NOMO-1 (cell line): ENCODE measurements at regions not wholly inside any gene's neighbourhood (a gene's known extent, or its start where the extent isn't known, plus 50 kb on each side); places are given as distances from the start of the nearest gene placed in this dataset.
"Not testable (repeated sequence)": the region's sequence is repeated elsewhere in the genome, so short reads cannot be mapped to it uniquely, and the experiment has no call there.

Experiments
- DNase-seq, 2 experiments: peaks; one replicate each; lab custom pipeline; 2025; ENCODE audit not compliant: unreplicated experiment in 2 of 2; lab: John Stamatoyannopoulos, UW

GRCh38 chr3:177449360-177450006 lies 252.2 kb upstream of the TBL1XR1 start:
- DNase-seq, result peak; percentile 94 to 95

DNA sequence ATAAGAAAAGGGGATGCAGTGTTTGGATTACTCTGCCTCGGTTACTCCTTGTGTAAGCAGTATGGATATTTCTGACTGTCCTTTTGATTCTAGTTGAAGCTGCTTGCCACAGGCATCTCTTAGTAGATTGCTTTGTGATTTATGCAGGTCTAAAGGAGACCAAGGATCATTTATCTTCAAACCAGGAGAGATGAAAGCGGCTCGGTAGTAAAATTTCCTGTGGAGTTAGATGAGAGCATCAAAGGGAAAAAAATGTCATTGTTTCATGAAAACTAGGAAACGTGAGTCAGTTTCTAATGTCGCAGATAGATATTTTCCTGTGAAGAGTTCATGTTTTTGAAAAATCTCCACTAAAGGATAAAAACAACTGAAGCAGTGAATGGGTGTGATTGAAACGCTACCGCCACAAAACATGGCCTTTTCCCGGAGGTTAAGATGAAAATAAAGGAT lies 254.0 kb upstream of the TBL1XR1 start:
- DNase-seq, result peak in 1 of 2 experiments; percentile 10

DNA sequence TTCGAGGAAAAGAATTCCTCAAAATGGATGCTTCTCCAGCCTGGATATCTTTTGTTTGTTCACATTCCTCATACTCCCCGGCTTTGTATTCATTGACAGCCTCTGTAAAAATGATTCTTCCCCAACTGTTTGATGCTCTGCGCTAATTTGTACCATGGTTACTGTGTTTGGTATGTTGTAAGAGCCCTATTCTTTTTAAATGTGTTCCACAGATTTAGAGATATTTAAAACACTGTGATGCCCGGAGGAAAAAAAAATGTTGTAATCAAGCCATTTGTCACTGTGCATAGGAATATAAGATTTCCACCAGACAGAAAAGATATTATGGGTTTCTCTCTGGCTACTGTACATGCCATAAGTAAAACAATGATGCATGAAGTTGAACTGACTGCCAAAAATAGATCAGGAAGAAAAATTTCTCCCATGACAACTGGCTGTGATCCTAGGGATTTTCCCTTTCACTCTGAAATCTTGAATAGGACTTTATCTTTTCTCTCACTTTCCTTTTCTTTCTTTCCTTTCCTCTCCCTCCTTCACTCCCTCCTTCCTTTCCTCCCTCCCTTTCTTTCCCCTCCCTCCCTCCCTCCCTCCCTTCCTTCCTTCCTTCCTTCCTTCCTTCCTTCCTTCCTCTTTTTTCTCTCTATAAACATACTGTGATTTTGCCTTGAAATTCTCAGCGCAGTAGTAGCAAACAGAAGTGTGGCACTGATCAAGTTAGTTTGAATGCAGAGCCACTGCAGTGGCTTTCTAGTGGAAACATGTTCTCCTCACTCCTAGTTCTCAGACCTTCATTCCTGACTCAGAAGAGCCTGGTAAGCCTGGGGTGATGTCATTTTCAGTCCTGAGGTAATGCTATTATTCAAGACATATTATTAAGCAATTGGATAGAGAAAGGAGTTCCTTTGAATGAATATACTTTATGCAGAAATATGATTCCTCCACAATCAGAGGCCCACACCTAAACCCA lies 254.9 kb upstream of the TBL1XR1 start:
- DNase-seq, result peak in 1 of 2 experiments; percentile 22

DNA sequence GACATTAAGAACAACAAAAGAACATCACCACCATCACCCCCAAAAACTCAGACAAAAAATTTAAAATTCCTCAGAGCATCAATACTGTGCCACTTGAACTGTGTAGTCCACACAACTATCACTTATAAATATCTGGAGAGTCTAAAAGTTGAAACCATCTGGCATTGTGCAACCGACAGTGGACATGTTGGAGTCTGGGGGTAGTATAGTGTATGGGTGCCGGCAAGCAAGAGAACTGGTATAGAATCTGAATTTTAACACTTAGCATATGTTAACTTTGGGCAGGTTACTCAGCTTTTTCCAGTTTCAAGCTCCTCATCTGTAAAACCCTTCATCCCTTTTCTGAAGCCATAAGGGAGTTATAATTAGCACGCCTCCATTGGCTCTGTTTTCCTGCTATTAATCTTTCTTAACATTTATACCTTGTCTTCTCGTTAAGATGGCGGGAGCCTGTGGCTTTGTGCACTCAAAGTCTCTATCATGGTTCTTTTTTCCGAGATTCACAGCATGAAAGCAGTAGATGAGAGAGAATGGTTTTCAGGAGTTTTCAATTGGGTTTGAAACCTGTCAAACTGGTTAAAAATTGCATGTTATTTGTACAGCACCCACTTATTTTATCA lies 255.7 kb upstream of the TBL1XR1 start:
- no peak for DNase-seq

- DNase-seq, result no peak
Measured at GRCh38 chr3:177453451-177453844, 256.2 kb upstream of the TBL1XR1 start.

DNA sequence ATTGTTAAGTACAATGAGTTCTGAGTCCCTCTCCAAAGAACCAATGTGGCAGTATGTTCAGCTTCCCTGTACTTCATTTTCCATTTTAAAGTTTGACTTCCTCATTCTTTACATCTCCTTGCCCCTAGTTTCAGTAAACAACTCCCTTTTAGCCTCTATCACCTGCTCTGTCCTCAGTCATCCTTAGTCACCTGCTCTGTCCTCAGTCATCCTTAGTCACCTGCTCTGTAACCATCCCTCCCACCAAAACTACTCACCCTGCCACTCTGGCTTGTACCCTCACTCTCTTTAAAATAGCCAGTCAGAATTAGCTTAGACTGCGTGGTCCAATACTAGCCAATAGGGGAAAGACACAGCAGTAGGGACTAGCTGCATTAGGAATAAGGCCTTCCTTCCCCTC lies 259.9 kb upstream of the TBL1XR1 start:
- not testable (repeated sequence) for DNase-seq

DNA sequence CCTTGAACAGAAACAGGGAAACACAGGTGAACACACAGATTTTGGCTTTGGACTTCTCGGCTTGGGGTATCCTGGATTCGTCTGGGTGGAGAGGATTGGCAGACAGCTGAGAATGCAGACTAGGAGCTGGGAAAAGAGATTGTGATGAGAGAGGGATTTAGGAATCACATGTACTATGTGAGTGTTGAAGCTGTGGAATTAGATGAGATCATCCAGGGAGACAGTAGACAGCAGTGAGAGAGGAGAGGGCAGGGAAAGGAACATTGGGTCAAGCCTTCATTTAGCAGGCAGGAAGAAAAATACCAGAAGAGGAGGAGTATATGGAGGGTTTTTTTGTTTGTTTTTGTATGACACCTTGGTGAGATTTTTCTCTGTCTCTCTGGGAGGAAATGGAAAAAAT lies 262.1 kb upstream of the TBL1XR1 start:
- DNase-seq, result no peak

DNA sequence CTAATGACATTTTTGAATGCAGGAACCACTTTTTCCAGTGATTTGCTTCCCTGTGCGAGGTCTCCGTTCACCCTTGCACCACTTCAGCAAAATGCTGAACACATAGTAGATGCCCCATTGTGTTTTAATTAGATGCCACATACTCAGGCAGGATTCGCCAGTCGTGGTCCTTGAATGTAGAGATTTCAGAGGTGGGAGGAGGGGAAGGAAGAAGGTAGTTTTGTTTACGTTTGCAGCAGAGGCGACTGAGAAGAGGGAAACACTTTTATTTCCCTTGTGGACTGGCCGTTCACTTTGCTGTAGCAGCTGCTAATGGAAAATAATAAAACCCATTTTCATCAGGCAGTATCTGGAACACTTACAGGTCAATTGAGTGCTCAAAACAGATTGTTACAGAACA lies 262.8 kb upstream of the TBL1XR1 start:
- DNase-seq, result no peak

DNA sequence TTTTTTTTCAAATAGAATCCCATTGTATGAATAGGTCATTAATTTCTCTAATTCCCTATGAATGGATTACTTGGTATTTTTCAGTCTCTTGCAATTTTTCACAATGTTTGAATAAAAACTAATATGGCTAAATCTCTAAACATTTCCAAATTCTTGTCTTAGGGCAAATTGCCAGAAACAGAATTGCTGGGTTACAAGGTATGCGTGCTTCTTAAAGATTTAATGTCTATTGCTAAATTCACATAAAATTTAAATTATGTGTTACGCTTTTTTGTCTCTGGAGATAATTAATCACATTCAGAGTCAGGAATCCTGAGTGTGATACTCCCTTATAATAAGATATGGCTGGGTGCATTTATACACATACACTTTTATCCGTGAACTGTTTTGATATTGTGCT lies 264.5 kb upstream of the TBL1XR1 start:
- no peak for DNase-seq

DNA sequence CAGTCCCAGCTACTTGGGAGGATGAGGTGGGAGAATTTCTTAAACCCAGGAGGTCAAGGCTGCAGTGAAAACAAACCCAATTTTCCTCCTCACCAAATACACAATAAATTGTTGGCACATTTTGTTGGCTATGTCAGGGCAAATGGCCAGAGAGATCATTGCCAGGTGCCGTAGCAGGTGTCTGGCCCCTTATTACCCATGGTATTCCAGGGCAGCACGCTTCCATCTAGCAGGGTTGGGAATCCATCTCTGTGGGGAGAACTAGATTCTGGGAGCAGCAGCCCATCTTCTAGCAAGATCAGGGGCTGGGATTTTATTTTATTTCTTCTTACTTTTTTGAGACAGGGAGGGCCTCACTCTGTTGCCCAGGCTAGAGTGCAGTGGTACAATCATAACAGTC lies 266.1 kb upstream of the TBL1XR1 start:
- DNase-seq, result not testable (repeated sequence)

DNA sequence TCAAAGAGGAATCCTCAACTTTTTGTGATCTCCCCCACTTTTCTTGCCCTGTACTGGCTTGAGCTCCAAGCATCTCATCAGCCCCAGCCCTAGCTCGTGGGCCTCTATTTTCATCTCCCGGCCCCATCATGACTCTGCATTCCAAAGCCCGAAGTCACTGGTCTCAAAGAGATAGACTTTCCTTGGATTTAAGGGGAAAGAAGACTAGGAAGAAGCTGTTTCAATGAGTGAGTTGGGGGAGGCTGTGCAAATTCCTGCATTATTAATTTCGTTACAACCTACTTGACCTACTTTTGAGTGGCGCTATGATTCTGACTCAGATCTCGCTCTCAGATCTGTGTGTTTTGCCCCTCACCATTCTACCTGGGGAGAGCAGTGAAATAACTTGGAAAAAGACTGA lies 266.6 kb upstream of the TBL1XR1 start:
- no peak for DNase-seq

GRCh38 chr3:177464392-177465256 lies 267.3 kb upstream of the TBL1XR1 start:
- no peak for DNase-seq

DNA sequence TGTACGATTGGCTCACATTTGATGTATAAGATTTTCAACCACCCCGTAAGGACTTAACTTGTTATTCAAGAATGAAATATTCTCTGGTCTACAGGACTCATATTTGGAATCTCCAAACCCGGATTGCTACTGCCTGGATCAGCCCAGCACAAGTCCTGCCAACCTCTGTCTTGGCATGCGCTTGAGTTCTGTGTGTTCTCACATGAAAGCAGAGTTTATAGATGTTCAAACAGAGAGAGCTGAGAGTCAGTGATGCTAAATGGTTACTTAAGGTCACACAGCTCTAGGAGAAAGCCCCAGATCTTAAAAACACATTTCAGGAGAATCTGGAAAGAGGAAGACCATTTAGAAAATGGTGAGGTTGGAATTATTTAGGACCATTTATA lies 268.0 kb upstream of the TBL1XR1 start:
- no peak for DNase-seq

- DNase-seq, result no peak
Measured at GRCh38 chr3:177466074-177466473, 268.8 kb upstream of the TBL1XR1 start.

GRCh38 chr3:177466622-177467021 lies 269.3 kb upstream of the TBL1XR1 start:
- not testable (repeated sequence) for DNase-seq

GRCh38 chr3:177467247-177467985 lies 270.1 kb upstream of the TBL1XR1 start:
- no peak for DNase-seq

GRCh38 chr3:177468331-177468730 lies 271.0 kb upstream of the TBL1XR1 start:
- no peak for DNase-seq

GRCh38 chr3:177468816-177469215 lies 271.5 kb upstream of the TBL1XR1 start:
- no peak for DNase-seq

- DNase-seq, result no peak
Measured at GRCh38 chr3:177469216-177469615, 271.9 kb upstream of the TBL1XR1 start.
